NCI-H82 treated with DMSO at 0.1 percent for 48 hours (cell line): ENCODE measurements at regions not wholly inside any gene's neighbourhood (a gene's known extent, or its start where the extent isn't known, plus 50 kb on each side); places are given as distances from the start of the nearest gene placed in this dataset.

Experiments
- DNase-seq: peaks from one replicate; lab custom pipeline; 2025; ENCODE audit not compliant: unreplicated experiment; lab: John Stamatoyannopoulos, UW

- DNase-seq, result no peak
These were observed 285.8 kb upstream of the NEGR1 start for GRCh38 chr1:72568113-72568512.

- no peak for DNase-seq
These were observed 285.2 kb upstream of the NEGR1 start for GRCh38 chr1:72567521-72567920.

- DNase-seq, result no peak
These were observed 282.4 kb upstream of the NEGR1 start for GRCh38 chr1:72564749-72565148.

GRCh38 chr1:72557446-72558049, 275.2 kb upstream of the NEGR1 start:
- no peak for DNase-seq

- DNase-seq, result peak; percentile 9
These were observed 265.1 kb upstream of the NEGR1 start for GRCh38 chr1:72547412-72547811.

GRCh38 chr1:72540674-72541073, 258.3 kb upstream of the NEGR1 start:
- no peak for DNase-seq

GRCh38 chr1:72535470-72535869, 253.1 kb upstream of the NEGR1 start:
- DNase-seq, result no peak

- no peak for DNase-seq
These were observed 248.3 kb upstream of the NEGR1 start for GRCh38 chr1:72530646-72531045.

- no peak for DNase-seq
These were observed 244.6 kb upstream of the NEGR1 start for GRCh38 chr1:72526926-72527325.

- peak; percentile 42 for DNase-seq
These were observed 241.7 kb upstream of the NEGR1 start for GRCh38 chr1:72524021-72524420.

- no peak for DNase-seq
These were observed 239.3 kb upstream of the NEGR1 start for GRCh38 chr1:72521659-72522058.

GRCh38 chr1:72516826-72517225, 234.5 kb upstream of the NEGR1 start:
- DNase-seq, result no peak

GRCh38 chr1:72516264-72516663, 233.9 kb upstream of the NEGR1 start:
- no peak for DNase-seq

GRCh38 chr1:72498371-72498770, 216.0 kb upstream of the NEGR1 start:
- DNase-seq, result no peak

GRCh38 chr1:72489801-72490200, 207.5 kb upstream of the NEGR1 start:
- DNase-seq, result peak; percentile 75

GRCh38 chr1:72485801-72486200, 203.5 kb upstream of the NEGR1 start:
- DNase-seq, result no peak

GRCh38 chr1:72483846-72484357, 201.6 kb upstream of the NEGR1 start:
- DNase-seq, result no peak

GRCh38 chr1:72482736-72483413, 200.5 kb upstream of the NEGR1 start:
- no peak for DNase-seq

GRCh38 chr1:72481420-72481970, 199.2 kb upstream of the NEGR1 start:
- DNase-seq, result no peak

- DNase-seq, result no peak
These were observed 184.0 kb upstream of the NEGR1 start for GRCh38 chr1:72466376-72466775.

GRCh38 chr1:72462186-72462905, 180.0 kb upstream of the NEGR1 start:
- DNase-seq, result no peak

GRCh38 chr1:72442262-72442661, 159.9 kb upstream of the NEGR1 start:
- no peak for DNase-seq
